Urinary bladder (tissue), 3 donors: ENCODE measurements at regions not wholly inside any gene's neighbourhood (a gene's known extent, or its start where the extent isn't known, plus 50 kb on each side); places are given as distances from the start of the nearest gene placed in this dataset.

Experiments
- DNase-seq: peaks from one replicate; pipeline ENCODE4 v3.0.0-alpha.2; 2015; ENCODE audit errors: extremely low spot score
- H3K27ac ChIP-seq: one replicate; pipeline ENCODE4 v1.5.1; 2013; ENCODE audit warnings: low read depth, mild to moderate bottlenecking, moderate library complexity
- H3K36me3 ChIP-seq: one replicate; pipeline ENCODE4 v1.6.1; 2013; ENCODE audit warnings: mild to moderate bottlenecking, moderate library complexity; ENCODE audit not compliant: insufficient read depth
- H3K4me1 ChIP-seq: one replicate; pipeline ENCODE4 v1.6.1; 2013; ENCODE audit warnings: mild to moderate bottlenecking, moderate library complexity; ENCODE audit not compliant: insufficient read depth
- H3K4me3 ChIP-seq: one replicate; pipeline ENCODE4 v1.5.1; 2013; ENCODE audit warnings: low read depth, low read length
- WGBS: extraction: QIAGEN DNeasy Blood & Tissue Kit; methylation state at CpG from one replicate; pipeline ENCODE4 v1.1.7; 2013; 5-methylcytosine and 5-hydroxymethylcytosine counted together
- donor health status: healthy with polysubstance abuse.
- donor health status: healthy.

DNA sequence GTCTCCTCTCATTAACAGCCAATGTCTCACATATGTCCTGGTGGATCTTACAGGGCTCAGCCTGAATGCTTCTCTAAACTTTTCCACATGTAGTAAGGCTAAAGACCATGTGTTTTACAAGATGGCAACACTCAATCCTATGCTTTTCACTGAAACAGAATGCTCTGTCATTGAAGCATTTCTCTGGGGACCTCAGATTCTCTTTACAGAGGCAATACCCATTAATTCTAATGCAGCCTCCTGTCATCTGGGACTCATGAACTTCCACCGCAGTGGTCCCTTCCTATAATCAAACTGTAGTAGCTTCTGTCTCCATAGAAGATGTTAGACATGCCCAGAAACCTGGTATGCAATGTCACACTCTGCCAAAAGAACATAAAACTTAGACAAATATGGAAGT is 926.6 kb upstream of the RBFOX1 start:
- WGBS: 60% methylated on average over 1 of the region's 1 CpG
- DNase-seq: no peak
- Histone ChIP-seq H3K27ac (no peak overlapping the region), H3K4me1 (no peaks in the 10 kb centered on the region), H3K4me3 (no peak overlapping the region), H3K36me3 (no peaks in the 10 kb centered on the region)

DNA sequence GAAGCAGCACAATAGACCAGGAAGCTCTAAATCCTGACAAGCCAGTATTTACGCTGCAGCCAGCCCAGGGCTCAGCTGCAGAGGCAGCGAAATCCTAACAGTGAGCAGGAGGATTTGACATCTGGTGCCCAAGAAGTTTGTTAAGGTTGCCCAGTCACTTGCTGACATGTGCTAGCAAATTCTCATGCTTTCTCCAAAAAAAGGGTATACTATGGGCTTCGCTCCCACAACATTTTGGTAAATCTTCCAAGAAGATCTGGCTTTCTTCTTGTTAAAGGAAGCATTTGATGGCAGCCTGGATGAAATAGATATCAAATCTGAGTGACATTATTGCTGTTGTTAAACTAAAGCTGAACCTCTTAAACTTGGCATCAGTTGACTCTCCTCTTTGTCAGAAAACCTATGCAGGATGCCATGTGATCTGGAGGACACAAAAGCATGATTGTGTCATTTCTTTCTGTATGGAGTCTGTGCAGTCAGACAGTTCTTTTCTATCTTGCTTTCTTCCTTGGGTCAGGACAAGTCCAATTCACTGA is 949.7 kb upstream of the RBFOX1 start:
- no peak overlapping the region for H3K4me3 ChIP-seq
- 33% methylated on average over 3 of the region's 3 CpGs for WGBS

DNA sequence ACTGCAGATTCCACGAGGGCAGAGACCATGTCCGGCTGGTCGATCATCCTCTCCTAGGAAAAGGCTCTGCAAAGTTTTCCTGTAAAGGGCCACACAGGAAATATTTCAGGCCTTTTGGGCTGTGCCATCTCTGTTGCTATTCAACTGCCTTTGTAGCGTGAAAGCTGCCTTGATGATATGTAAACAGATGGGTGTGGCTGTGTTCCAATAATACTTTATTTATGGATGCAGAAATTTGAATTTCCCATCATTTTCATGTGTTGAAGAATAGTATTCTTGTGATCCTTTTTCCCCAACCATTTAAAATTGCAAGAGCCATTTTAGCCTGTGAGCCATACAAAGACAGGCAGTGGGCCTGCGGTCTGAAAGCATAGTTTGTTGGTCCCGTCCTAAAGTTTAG is 950.7 kb upstream of the RBFOX1 start:
- no peak overlapping the region for H3K4me3 ChIP-seq
- no peaks in the 10 kb centered on the region for H3K4me1 ChIP-seq
- WGBS: 68% methylated on average over 6 of the region's 6 CpGs
- no peak for DNase-seq
- H3K27ac ChIP-seq: no peak overlapping the region
- no peaks in the 10 kb centered on the region for H3K36me3 ChIP-seq

More for the DNA sequence above, 949.7 kb upstream of the RBFOX1 start:
- no peak for DNase-seq
- H3K4me1 ChIP-seq: no peaks in the 10 kb centered on the region
- H3K36me3 ChIP-seq: no peaks in the 10 kb centered on the region
- H3K27ac ChIP-seq: no peak overlapping the region

DNA sequence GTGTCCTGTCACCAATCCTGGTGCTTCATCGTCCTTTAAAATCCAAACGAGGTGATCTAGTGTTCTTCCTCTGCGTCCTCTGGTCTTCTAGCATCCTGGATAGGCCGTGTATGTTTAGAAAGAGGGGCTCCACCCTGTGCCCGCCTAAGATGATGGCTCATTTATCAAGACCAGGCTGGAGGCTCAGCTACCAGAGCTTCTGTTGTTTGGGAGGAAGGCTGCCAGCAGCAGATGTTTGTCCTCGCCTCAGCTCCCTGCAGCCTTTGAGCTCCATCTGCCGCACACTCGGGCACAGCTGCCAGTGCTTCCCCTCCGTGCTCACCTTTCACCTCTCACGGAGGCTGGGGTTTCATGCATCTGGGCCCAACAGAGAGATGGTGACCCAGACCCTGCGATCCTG is 954.7 kb upstream of the RBFOX1 start:
- no peaks in the 10 kb centered on the region for H3K36me3 ChIP-seq
- no peak for DNase-seq
- H3K4me3 ChIP-seq: no peak overlapping the region
- 82% methylated on average over 11 of the region's 11 CpGs for WGBS
- H3K27ac ChIP-seq: no peak overlapping the region
- no peaks in the 10 kb centered on the region for H3K4me1 ChIP-seq

DNA sequence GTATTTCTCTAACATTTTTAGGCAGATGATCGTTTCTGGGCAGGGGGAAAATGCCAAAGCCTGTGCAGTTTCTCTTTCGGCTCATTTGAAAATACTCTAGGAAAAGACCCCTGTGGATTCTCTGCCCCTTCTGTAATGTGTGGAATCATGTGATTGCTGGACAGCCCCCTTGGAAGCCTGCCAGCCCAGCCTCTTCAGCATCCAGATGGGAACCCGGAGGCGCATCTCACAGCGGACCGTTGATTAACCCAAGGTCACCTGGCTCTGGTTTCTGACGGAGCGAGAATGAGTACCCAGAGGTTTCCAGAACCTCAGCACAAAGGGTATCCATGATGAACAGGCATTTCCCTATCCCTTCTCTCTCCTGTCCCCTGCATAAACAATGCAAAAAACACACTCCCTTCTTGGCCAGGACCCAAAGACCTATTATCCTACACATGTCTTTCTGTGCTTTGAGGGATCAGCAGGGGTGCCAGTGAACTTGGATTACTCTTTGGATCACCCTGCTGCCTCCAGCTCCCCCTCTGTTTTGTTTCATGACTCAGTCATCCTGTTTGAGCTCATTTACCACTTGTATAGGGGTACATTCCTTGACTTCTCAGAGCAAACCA is 957.1 kb upstream of the RBFOX1 start:
- WGBS: 17% methylated on average over 8 of the region's 8 CpGs
- DNase-seq: peak; percentile 28
- H3K4me3 ChIP-seq: no peak overlapping the region

DNA sequence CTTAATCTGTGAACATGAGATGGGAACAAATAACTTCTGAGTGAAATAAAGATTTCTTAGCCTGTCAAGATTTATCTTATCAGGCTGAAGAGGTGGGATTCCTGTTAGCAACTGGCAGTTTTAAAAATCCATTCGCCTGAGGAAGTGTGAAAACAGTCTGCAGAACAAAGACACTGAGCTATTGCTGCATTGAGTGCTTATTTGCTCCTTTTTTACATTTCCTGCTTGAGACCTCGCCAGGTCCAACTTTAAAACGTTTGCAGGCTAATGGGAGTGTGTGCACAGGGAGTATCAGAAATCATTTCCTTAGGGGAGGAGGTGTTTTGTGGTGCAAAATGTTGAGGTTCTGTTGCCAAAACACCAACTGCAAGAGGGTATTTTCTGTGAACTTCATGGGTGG is 957.8 kb upstream of the RBFOX1 start:
- Histone ChIP-seq H3K27ac (no peak overlapping the region), H3K4me3 (no peak overlapping the region), H3K36me3 (no peaks in the 10 kb centered on the region), H3K4me1 (no peaks in the 10 kb centered on the region)
- 6% methylated on average over 3 of the region's 3 CpGs for WGBS
- DNase-seq: no peak

More for the DNA sequence above, 957.1 kb upstream of the RBFOX1 start:
- Histone ChIP-seq H3K27ac (no peak overlapping the region), H3K36me3 (no peaks in the 10 kb centered on the region), H3K4me1 (no peaks in the 10 kb centered on the region)

DNA sequence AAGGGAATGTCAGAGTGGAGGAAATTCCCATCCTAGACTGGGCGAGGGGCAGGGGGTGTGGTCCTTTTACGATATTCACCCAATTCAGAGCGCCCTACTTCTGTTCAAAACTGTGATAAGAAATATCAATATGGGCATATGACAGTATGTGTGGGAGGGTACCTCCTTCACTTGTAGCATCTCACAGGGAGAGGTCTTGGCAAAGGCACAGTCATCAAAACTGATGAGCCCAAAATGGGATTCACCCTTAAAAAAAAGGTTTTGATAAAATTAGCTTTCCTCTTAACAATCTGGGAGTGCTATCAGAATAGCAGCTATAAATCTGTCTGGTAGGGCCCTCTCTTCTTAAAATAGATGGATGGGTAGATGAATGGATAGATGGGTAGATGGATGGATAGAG is 967.8 kb upstream of the RBFOX1 start:
- DNase-seq: no peak
- H3K27ac ChIP-seq: no peak overlapping the region
- H3K4me1 ChIP-seq: no peaks in the 10 kb centered on the region
- no peaks in the 10 kb centered on the region for H3K36me3 ChIP-seq
- H3K4me3 ChIP-seq: no peak overlapping the region
- 90% methylated on average over 3 of the region's 3 CpGs for WGBS

DNA sequence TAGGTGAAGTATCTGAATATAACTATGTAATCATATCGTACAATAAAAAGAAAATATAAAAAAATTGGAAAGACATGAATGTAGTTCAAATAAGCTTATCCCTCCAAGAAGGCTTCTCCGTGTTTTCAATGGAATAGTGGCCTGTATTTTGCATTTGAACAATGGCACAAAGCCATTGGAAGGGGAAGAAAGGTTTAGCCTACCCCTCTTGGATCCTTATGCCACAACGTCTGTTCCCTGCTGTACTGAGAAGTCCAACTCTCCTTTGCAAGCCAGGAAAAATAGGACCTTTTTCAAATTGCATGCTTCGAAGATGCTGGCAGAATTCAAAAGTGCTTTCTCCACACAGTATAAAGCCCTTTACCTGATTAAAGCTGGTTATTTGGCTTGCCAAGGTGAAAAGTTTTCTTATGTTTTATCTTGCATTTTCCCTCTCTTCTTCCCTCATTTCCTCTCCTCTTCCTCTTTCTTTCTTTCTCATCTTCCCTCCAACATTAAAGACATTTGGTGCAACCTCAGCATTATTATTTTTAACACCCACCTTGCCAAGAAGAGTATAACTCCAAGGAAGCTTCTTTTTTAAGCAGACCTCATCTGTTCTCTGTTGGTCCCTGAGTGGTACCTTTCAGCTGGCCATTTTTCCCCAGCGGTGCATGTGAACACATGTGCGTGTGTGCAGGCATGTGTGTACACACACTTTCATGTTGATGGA is 968.6 kb upstream of the RBFOX1 start:
- Histone ChIP-seq H3K36me3 (no peaks in the 10 kb centered on the region), H3K4me3 (no peak overlapping the region), H3K4me1 (no peaks in the 10 kb centered on the region), H3K27ac (no peak overlapping the region)
- 70% methylated on average over 6 of the region's 6 CpGs for WGBS
- DNase-seq: no peak

DNA sequence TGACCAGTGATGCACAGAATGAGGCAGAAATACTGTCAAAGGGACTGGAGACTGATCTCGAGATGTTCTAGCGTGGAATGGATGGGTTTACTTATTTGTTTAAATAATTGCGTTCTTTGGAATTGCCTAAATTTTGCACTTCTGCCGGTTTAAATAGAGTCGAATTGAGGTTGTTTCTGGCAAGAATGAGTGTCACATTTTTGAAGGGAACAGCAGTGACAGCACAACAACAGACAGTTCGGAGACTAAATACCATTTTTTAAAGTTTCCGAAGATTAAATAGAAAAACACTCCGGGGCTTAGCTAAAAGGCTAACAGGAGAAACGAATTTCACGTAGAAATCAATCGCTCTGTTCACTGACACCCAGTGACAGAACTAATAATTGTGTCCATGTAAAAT is 969.2 kb upstream of the RBFOX1 start:
- no peaks in the 10 kb centered on the region for H3K4me1 ChIP-seq
- no peak for DNase-seq
- no peak overlapping the region for H3K27ac ChIP-seq
- H3K36me3 ChIP-seq: no peaks in the 10 kb centered on the region
- H3K4me3 ChIP-seq: no peak overlapping the region
- 87% methylated on average over 11 of the region's 11 CpGs for WGBS

DNA sequence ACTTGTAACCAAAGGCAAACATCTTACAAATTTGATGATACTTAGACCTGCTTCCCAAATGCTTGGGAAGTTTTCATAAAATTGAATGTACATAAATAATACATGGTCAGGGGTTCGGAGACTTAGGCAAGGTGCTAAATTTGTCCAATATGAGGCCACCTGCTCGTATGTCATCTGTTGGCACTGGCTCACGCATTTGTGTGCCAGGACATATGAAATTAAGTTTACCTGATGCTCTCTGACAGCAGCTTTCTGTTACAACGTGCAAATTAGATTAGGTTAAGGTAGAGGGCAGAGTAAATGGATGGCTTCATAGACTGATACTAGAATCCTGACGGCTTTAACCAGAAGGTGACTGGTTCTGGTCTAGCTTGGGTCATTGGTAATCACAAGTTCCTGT is 970.3 kb upstream of the RBFOX1 start:
- Histone ChIP-seq H3K27ac (no peak overlapping the region), H3K4me1 (no peaks in the 10 kb centered on the region), H3K36me3 (no peaks in the 10 kb centered on the region), H3K4me3 (no peak overlapping the region)
- 61% methylated on average over 5 of the region's 5 CpGs for WGBS
- no peak for DNase-seq

DNA sequence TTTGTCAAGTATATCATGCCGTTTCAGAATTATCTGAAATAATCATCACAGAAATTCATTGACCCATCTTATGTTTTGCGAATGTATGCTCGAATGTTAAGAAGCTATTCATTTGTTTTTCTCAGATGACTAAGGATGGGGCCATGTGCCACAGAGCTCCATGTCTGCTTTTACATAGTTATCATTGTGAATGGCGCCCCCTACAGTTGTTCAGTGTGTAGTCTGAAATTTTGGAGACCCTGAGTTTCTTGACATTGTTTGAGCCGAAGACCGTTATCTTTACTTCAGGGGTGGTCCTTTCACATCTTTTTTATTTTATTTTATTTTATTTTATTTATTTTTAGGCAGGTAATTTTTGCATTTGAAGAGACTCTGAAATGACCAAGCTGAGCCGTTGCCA is 972.0 kb upstream of the RBFOX1 start:
- H3K4me1 ChIP-seq: no peaks in the 10 kb centered on the region
- H3K36me3 ChIP-seq: no peaks in the 10 kb centered on the region
- no peak overlapping the region for H3K4me3 ChIP-seq
- WGBS: 88% methylated on average over 7 of the region's 7 CpGs
- no peak overlapping the region for H3K27ac ChIP-seq
- DNase-seq: no peak

DNA sequence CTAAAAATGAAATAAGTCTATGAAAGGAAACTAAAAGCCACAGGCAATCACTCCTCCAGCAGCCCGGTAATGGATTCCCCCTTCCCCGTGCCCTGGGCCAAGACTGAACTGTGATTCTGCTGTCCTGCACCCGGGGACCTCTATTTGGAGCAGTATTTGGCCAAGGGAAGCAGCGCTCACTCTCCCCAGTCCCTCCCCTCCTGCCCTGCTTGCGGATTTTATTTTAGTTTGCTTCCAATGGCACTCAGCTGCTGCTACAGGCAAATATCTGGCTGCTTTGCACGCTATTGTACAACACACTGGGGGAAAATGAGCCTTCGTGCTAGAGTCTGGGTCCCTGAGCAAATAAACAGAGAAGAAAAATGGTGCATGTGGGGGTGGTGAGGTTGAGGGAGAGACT is 975.7 kb upstream of the RBFOX1 start:
- Histone ChIP-seq H3K36me3 (no peaks in the 10 kb centered on the region), H3K4me1 (no peaks in the 10 kb centered on the region), H3K4me3 (no peak overlapping the region), H3K27ac (no peak overlapping the region)
- no peak for DNase-seq
- WGBS: 32% methylated on average over 7 of the region's 7 CpGs

DNA sequence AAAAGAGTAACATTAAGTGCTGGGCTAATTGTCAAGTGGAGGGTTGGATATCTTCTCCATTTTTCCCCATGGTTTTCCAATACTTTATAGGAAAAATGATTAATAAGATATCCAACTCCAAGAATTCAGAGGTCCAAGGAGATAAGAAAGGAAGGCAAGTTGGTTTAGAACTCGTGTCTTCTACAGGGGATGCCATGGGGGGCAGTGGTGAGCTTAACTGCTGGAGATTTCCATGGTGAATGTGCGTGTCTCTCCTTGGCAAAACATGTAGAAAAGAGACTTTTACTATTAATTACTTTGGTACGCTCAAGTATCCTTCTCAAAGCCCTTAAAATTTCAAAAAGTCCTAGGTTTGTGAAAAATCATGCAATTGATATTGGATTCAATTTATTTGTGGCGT is 982.9 kb upstream of the RBFOX1 start:
- no peak for DNase-seq
- 69% methylated on average over 4 of the region's 4 CpGs for WGBS
- no peaks in the 10 kb centered on the region for H3K36me3 ChIP-seq
- no peak overlapping the region for H3K27ac ChIP-seq
- H3K4me1 ChIP-seq: no peaks in the 10 kb centered on the region
- no peak overlapping the region for H3K4me3 ChIP-seq

DNA sequence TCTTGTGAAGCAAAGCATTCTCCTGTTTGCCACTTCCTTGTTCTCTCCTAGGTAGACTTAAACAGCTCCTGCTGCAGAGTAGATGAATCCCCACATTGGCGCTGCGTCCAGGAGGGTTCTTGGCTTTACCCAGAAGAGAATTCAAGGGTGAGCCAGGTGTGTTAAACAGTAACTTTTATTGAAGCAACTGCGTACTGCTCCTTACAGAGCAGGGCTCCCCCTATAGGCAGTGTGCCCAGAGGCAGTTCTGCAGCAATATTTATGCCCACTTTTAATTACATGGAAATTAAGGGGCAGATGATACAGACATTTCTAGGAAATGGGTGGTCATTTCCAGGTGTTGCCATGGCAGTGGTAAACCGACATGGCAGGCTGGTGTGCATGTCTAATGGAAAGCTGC is 987.6 kb upstream of the RBFOX1 start:
- DNase-seq: no peak
- Histone ChIP-seq H3K4me1 (no peaks in the 10 kb centered on the region), H3K27ac (no peak overlapping the region), H3K36me3 (no peaks in the 10 kb centered on the region), H3K4me3 (no peak overlapping the region)
- WGBS: 93% methylated on average over 4 of the region's 4 CpGs
